ENCODE measurements at regions not wholly inside any gene's neighbourhood (a gene's known extent, or its start where the extent isn't known, plus 50 kb on each side); places are given as distances from the start of the nearest gene placed in this dataset.

DNA sequence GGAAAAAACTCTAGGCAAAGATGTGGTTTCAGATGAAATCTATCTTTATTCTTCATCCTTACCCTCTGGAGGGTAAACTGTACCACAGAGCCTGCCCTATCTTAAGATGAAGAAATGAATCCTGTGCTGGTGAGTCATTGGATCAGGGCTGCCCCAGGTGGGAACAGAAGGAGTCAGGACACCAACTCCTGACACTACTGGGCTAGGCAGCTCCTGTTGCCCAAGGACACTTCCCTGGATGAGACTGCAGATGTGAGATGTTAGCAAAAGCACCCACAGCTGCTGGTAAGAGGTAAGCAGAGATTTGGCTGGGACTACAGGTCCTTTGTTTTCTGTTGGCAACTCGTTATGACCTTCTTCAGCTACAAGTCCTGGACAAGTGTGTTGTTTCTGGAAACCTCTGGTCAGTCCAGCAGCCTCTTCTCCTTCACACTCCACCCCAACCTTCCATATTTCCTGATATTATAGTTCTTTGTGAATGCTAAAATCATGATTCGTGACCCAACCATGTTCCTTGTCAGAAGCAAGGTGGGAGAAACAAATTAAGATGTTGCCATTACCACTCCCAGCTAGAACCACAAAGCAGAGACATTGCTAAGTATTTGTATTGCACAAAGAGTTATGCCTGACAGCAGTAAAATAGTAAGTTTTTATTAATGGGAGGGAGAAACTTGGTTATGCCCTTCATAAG, 104.2 kb upstream of the TGFBR2 start:
- DNase-seq (ENCODE audit: low spot score): no peak
- in situ Hi-C loops (cut with MboI; ENCODE audit: low sequenced_read_pairs, unreplicated experiment): no loop called here

DNA sequence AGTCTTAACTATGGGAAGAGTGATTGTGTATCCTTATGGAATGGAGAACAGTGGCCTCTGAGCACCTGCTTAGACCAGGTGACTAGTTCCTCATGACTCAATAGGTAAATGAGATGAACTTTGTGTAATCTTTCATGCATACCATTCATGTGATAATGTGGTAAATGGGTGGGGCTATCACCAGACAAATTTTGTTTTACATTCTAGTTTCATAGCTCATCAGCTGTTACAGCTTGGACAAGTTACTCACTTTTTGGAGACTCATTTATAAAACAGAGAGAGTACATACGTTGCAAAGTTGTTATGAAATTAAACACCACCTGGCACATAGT, 103.7 kb upstream of the TGFBR2 start:
- in situ Hi-C loops (cut with MboI; ENCODE audit: low sequenced_read_pairs, unreplicated experiment): no loop called here
- DNase-seq (ENCODE audit: low spot score): no peak
- TF ChIP-seq CTCF (IDR thresholded peaks at IDR 0.05; ENCODE audit: borderline replicate concordance, control extremely low read depth, extremely low read depth, insufficient read depth, missing control alignments): no peak

More for the DNA sequence above, 104.2 kb upstream of the TGFBR2 start:
- TF ChIP-seq CTCF (IDR thresholded peaks at IDR 0.05; ENCODE audit: borderline replicate concordance, control extremely low read depth, extremely low read depth, insufficient read depth, missing control alignments): no peak

DNA sequence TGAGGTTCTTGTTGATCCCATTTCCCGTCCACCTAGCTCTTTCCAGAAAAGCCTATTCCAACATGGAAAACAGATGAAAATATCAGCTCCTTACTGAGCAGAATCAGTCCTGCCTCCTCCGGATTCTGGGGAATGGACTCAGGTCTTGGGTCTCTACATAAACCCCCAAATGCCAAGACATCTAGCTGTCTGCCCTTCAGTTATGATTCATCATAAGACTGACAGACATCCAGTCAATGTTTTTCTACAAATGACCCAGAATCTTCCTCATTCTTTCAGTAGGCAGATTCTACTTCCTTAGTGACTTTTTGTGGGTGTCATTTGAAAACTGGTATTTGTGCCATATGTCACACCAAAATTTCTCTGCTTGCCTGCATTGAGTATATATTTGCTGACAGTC, 103.0 kb upstream of the TGFBR2 start:
- in situ Hi-C loops (cut with MboI; ENCODE audit: low sequenced_read_pairs, unreplicated experiment): no loop called here
- no peak for DNase-seq (ENCODE audit: low spot score)
- TF ChIP-seq CTCF (IDR thresholded peaks at IDR 0.05; ENCODE audit: borderline replicate concordance, control extremely low read depth, extremely low read depth, insufficient read depth, missing control alignments): no peak

GRCh38 chr3:30504939-30505338, 101.5 kb upstream of the TGFBR2 start:
- DNase-seq (ENCODE audit: low spot score): no peak
- in situ Hi-C loops (cut with MboI; ENCODE audit: low sequenced_read_pairs, unreplicated experiment): no loop called here
- TF ChIP-seq CTCF (IDR thresholded peaks at IDR 0.05; ENCODE audit: borderline replicate concordance, control extremely low read depth, extremely low read depth, insufficient read depth, missing control alignments): no peak

GRCh38 chr3:30505866-30506520, 100.4 kb upstream of the TGFBR2 start:
- DNase-seq (ENCODE audit: low spot score): no peak
- TF ChIP-seq CTCF (IDR thresholded peaks at IDR 0.05; ENCODE audit: borderline replicate concordance, control extremely low read depth, extremely low read depth, insufficient read depth, missing control alignments): no peak
- in situ Hi-C loops (cut with MboI; ENCODE audit: low sequenced_read_pairs, unreplicated experiment): no loop called here

DNA sequence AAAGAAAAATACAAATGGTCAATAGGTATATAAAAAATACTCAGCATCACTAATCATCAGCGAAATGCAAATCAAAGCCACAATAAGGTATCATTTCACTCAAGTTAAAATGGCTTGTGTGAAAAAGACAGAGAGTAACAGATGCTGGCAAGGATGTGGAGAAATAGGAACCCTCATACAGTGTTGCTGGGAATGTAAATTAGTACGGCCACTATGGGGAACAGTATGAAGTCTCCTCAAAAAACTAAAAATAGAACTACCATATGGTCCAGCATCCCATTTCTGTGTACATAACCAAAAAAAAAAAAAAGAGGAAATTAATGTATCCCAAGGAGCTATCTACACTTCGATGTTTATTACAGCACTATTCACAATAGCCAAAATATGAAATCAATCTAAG, 98.1 kb upstream of the TGFBR2 start:
- in situ Hi-C loops (cut with MboI; ENCODE audit: low sequenced_read_pairs, unreplicated experiment): no loop called here

More for the DNA sequence above, 98.1 kb upstream of the TGFBR2 start:
- TF ChIP-seq CTCF (IDR thresholded peaks at IDR 0.05; ENCODE audit: borderline replicate concordance, control extremely low read depth, extremely low read depth, insufficient read depth, missing control alignments): no peak
- no peak for DNase-seq (ENCODE audit: low spot score)
